ENCODE measurements at regions not wholly inside any gene's neighbourhood (a gene's known extent, or its start where the extent isn't known, plus 50 kb on each side); places are given as distances from the start of the nearest gene placed in this dataset.
"Not testable (repeated sequence)": the region's sequence is repeated elsewhere in the genome, so short reads cannot be mapped to it uniquely, and the experiment has no call there.

GRCh38 chr4:26061248-26061986 lies 147.4 kb downstream of the SMIM20 start:
- WGBS, result 79% methylated on average over 7 of the region's 7 CpGs
- Histone ChIP-seq H3K36me3 (no peaks in the 10 kb centered on the region), H3K27ac (replicated peaks in 1 of 4) (no peak overlapping the region), H3K4me1 (peaks cover 0 to 9% (median 7%) of the 10 kb centered on the region in 4 donors), H3K4me3 (no peak overlapping the region), H3K27me3 (no peaks in the 10 kb centered on the region), H3K9me3 (no peaks in the 10 kb centered on the region)
- DNase-seq (ENCODE audit: extremely low spot score), result no peak
- intact Hi-C loops (cut with DNase I), result no loop called here
- TF ChIP-seq CTCF (IDR thresholded peaks at IDR 0.05), result peak in 2 of 3 experiments; percentile 15 to 37
- no peak for TF ChIP-seq POLR2AphosphoS5 (IDR thresholded peaks at IDR 0.05)

GRCh38 chr4:26062215-26062614 lies 148.2 kb downstream of the SMIM20 start:
- WGBS, result 31% methylated on average over 2 of the region's 2 CpGs
- TF ChIP-seq CTCF (IDR thresholded peaks at IDR 0.05), result no peak
- no peak for TF ChIP-seq EP300 (IDR thresholded peaks at IDR 0.05)
- TF ChIP-seq POLR2A (IDR thresholded peaks at IDR 0.05; ENCODE audit: low read depth), result no peak
- TF ChIP-seq POLR2AphosphoS5 (IDR thresholded peaks at IDR 0.05), result no peak
- DNase-seq (ENCODE audit: extremely low spot score), result no peak
- Histone ChIP-seq H3K36me3 (no peaks in the 10 kb centered on the region), H3K27me3 (no peaks in the 10 kb centered on the region), H3K4me3 (no peak overlapping the region), H3K9me3 (no peaks in the 10 kb centered on the region), H3K27ac (replicated peaks in 1 of 4) (no peak overlapping the region), H3K4me1 (peaks cover 0 to 9% (median 7%) of the 10 kb centered on the region in 4 donors)
- intact Hi-C loops (cut with DNase I), result no loop called here

- DNase-seq (ENCODE audit: extremely low spot score); H3K4me3 ChIP-seq; H3K27ac ChIP-seq (replicated peaks in 1 of 4); H3K9me3 ChIP-seq; intact Hi-C loops (cut with DNase I); H3K36me3 ChIP-seq; H3K27me3 ChIP-seq; H3K4me1 ChIP-seq: not testable (repeated sequence)
- 96% methylated on average over 11 of the region's 34 CpGs for WGBS
Observed at GRCh38 chr4:26064009-26064408, 150.0 kb downstream of the SMIM20 start.

GRCh38 chr4:26065833-26066232 lies 151.8 kb downstream of the SMIM20 start:
- H3K4me3 ChIP-seq, result no peak overlapping the region
- intact Hi-C loops (cut with DNase I), result no loop called here
- H3K36me3 ChIP-seq, result no peaks in the 10 kb centered on the region
- H3K4me1 ChIP-seq, result peaks cover 0 to 9% (median 4%) of the 10 kb centered on the region in 4 donors
- DNase-seq (ENCODE audit: extremely low spot score), result no peak
- H3K27me3 ChIP-seq, result no peaks in the 10 kb centered on the region
- no peak for TF ChIP-seq POLR2AphosphoS5 (IDR thresholded peaks at IDR 0.05)
- no peak for TF ChIP-seq EP300 (IDR thresholded peaks at IDR 0.05)
- no peak for TF ChIP-seq POLR2A (IDR thresholded peaks at IDR 0.05; ENCODE audit: low read depth)
- TF ChIP-seq CTCF (IDR thresholded peaks at IDR 0.05), result no peak
- H3K9me3 ChIP-seq, result no peaks in the 10 kb centered on the region
- H3K27ac ChIP-seq (replicated peaks in 1 of 4), result no peak overlapping the region
- 96% methylated on average over 7 of the region's 7 CpGs for WGBS

GRCh38 chr4:26067035-26067434 lies 153.0 kb downstream of the SMIM20 start:
- Histone ChIP-seq H3K27ac (replicated peaks in 1 of 4) (no peak overlapping the region), H3K9me3 (no peaks in the 10 kb centered on the region), H3K4me3 (no peak overlapping the region), H3K27me3 (no peaks in the 10 kb centered on the region), H3K4me1 (peaks cover 0 to 5% (median 2%) of the 10 kb centered on the region in 4 donors), H3K36me3 (no peaks in the 10 kb centered on the region)
- no peak for DNase-seq (ENCODE audit: extremely low spot score)
- intact Hi-C loops (cut with DNase I), result no loop called here
- TF ChIP-seq POLR2A (IDR thresholded peaks at IDR 0.05; ENCODE audit: low read depth), result no peak
- TF ChIP-seq POLR2AphosphoS5 (IDR thresholded peaks at IDR 0.05), result no peak
- TF ChIP-seq EP300 (IDR thresholded peaks at IDR 0.05), result no peak
- no peak for TF ChIP-seq CTCF (IDR thresholded peaks at IDR 0.05)
- WGBS, result 91% methylated on average over 5 of the region's 5 CpGs

Measured in esophagus muscularis mucosa (tissue), 4 donors.